ENCODE measurements at regions not wholly inside any gene's neighbourhood (a gene's known extent, or its start where the extent isn't known, plus 50 kb on each side); places are given as distances from the start of the nearest gene placed in this dataset.

GRCh38 chr16:73846356-73846755, 450.3 kb upstream of the PSMD7 start:
- TF ChIP-seq, protein P1, sequence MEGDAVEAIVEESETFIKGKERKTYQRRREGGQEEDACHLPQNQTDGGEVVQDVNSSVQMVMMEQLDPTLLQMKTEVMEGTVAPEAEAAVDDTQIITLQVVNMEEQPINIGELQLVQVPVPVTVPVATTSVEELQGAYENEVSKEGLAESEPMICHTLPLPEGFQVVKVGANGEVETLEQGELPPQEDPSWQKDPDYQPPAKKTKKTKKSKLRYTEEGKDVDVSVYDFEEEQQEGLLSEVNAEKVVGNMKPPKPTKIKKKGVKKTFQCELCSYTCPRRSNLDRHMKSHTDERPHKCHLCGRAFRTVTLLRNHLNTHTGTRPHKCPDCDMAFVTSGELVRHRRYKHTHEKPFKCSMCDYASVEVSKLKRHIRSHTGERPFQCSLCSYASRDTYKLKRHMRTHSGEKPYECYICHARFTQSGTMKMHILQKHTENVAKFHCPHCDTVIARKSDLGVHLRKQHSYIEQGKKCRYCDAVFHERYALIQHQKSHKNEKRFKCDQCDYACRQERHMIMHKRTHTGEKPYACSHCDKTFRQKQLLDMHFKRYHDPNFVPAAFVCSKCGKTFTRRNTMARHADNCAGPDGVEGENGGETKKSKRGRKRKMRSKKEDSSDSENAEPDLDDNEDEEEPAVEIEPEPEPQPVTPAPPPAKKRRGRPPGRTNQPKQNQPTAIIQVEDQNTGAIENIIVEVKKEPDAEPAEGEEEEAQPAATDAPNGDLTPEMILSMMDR (conservative IDR thresholded peaks at IDR 0.05; ENCODE audit: low read depth, low read length): no peak
- TF ChIP-seq EZH2 (IDR thresholded peaks at IDR 0.05; ENCODE audit: low read length, unreplicated experiment): no peak

Measured in PC-3 (cell line).